ENCODE measurements at regions not wholly inside any gene's neighbourhood (a gene's known extent, or its start where the extent isn't known, plus 50 kb on each side); places are given as distances from the start of the nearest gene placed in this dataset.

GRCh38 chr2:226427538-226428307, 371.9 kb downstream of the IRS1 start:
- TF ChIP-seq POLR2A (IDR thresholded peaks at IDR 0.05) (no peak), CTCF (IDR thresholded peaks at IDR 0.05) (no peak)
